GM12872 (cell line): ENCODE measurements at regions not wholly inside any gene's neighbourhood (a gene's known extent, or its start where the extent isn't known, plus 50 kb on each side); places are given as distances from the start of the nearest gene placed in this dataset.

Experiments
- TF ChIP-seq, protein P1 (sequence below): IDR thresholded peaks from 3 replicates; pipeline ENCODE4 v1.5.1; 2011; ENCODE audit warnings: low read depth, mild to moderate bottlenecking, low read length, moderate library complexity; ENCODE audit not compliant: insufficient read depth

DNA sequence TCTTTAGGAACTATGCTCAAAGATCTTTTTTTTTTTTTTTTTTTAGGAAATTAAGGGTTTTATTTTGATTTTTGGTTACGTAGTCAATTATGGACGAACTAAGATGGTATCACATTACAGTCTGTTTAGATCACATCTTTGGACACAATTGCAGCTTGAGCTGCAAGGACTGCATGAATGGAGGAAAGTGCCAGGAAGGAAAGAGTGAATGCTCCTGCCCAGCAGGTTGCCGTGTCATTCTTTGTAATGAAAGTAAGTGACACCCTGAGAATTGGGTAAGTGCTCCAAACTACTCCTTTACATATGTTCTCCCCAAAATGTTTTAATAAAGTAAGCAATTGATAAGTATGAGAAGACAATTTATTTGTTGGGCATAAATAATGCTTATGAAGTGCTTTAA is 716.5 kb upstream of the GOLIM4 start:
- TF ChIP-seq, protein P1, sequence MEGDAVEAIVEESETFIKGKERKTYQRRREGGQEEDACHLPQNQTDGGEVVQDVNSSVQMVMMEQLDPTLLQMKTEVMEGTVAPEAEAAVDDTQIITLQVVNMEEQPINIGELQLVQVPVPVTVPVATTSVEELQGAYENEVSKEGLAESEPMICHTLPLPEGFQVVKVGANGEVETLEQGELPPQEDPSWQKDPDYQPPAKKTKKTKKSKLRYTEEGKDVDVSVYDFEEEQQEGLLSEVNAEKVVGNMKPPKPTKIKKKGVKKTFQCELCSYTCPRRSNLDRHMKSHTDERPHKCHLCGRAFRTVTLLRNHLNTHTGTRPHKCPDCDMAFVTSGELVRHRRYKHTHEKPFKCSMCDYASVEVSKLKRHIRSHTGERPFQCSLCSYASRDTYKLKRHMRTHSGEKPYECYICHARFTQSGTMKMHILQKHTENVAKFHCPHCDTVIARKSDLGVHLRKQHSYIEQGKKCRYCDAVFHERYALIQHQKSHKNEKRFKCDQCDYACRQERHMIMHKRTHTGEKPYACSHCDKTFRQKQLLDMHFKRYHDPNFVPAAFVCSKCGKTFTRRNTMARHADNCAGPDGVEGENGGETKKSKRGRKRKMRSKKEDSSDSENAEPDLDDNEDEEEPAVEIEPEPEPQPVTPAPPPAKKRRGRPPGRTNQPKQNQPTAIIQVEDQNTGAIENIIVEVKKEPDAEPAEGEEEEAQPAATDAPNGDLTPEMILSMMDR = no peak

DNA sequence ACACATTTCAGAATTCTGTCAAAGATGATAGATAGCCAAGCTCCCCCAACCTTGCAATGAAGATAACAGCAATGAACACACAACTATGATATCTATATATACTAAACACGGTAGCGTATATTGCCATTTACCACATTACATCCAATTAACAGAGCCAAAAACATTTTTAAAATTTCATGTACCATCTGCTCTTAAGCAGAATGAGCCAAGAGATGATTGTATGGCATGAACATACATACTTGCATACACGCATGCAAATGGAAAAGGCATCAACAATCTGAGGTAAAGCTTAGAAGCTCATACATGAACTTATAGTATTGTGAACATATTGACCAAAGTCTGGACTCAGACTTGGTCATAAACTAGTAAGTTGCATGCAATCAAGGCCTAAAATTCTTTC is 712.9 kb upstream of the GOLIM4 start:
- TF ChIP-seq, protein P1 = no peak

DNA sequence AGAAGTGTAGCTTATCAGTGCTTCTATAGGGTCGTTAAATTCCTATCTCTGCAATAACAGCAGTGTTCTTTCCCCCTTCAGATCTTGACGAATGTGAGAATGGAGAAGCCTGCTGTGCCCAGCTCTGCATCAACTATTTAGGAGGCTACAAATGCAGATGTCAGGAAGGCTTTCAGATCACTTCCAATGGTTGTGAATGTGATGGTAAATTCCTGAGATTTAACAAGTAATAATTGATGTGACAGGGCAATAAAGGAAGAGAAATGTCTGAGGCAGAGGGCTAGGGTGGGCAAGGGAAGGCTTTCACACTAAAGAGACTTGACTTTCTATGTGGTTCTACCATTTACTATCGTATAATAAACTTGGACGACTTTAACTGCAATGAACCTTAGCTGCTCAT is 711.7 kb upstream of the GOLIM4 start:
- TF ChIP-seq, protein P1 = no peak

DNA sequence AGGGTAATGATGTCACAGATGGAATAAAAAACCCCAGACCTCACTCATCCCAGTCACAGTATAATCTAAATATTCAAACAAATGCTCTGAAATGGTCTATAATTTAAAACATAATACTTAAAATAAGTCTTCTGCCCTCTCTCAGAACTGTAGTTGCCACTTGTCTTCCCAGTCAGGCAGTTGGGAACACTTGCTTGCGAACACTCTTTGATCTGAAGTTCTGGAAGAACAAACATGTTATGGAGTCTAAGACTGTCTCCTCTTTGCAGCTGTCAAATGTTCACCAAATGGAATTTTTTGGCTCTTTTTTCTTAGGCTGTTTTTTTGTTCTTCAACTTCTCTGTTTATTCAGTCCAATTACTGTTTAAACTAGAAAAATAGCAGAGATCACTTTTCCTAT is 711.1 kb upstream of the GOLIM4 start:
- TF ChIP-seq, protein P1 = no peak

DNA sequence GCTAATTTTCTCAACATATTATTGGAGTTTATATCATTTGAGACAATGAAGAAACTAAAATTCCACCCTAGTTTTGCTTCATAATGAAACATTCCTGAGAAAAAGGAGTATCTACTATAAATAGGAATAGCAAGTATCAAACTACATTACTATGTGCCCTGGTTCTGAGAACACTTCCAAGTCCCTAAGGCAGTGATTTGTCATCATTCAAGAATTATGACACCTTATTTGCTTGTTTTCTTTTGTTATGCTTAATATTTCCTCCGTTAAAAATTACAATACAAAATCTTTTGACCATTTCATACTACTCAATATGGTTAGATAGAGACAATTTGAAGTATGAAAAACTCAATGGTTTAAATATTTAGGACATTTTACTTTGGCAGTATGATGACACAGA is 707.8 kb upstream of the GOLIM4 start:
- TF ChIP-seq, protein P1 = no peak

DNA sequence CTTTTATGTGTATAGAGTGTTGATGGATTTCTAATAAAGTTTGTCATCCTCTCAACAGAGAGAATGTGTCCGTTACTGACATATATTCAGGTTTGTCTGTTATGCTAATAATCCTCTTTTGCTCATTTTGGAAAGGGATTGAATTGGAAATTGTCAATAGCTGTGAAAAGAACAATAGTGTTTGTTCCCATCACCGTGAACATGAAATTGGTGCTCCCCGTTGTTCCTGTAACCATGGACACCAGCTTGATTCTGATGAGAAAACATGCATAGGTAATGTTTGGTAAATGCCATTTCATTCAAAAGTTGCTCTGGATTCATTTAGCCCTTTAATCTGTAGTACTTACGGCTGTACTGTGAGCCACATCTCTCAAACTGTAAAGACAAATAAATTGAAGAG is 707.0 kb upstream of the GOLIM4 start:
- TF ChIP-seq, protein P1 = no peak

DNA sequence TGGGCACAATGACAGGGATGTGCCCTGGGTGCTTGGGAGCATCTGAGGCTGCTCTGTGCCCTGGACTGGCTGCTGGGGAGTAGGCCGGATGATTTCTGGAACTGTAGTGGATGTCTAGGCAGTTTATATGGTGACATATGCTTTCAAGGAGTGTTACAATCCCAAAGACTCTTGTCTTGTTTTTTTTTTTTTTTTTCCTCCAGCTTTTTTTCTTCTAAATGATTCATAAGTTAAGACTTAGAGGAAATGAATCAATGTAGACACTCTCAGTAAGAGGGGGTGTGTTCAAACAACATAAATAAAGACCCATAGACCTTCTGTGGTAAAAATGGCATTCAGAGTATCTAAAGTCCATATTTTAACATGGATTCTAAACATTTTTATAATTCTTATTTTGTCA is 706.1 kb upstream of the GOLIM4 start:
- TF ChIP-seq, protein P1 = no peak

DNA sequence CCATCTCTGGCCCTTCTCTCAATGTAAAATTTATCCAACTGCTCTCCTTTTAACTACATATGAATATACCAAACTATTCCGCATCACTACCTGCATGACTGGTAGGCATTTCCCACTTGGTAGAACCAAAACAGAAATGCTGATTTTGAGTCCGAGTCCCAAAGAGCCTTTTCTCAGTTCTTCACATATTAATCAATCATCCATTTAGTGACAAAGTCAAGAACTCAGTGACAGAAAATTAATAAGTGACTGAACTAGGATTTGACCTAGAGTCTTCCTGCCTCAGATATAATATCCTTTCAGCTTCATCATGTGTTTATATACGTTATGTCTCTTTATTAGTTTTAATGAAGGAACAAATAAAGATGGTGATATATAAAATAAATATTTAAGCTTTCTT is 700.6 kb upstream of the GOLIM4 start:
- TF ChIP-seq, protein P1 = no peak
